Right lobe of liver (tissue), 6 donors: ENCODE measurements at regions not wholly inside any gene's neighbourhood (a gene's known extent, or its start where the extent isn't known, plus 50 kb on each side); places are given as distances from the start of the nearest gene placed in this dataset.

Source experiments
- ATAC-seq, 4 donors: fragments of 200-7000 bp; cut with Tn5 transposase; one replicate each; pipeline ENCODE4 v1.9.1; 2020; ENCODE audit warnings: mild to moderate bottlenecking in 4 of 4, moderate library complexity in 4 of 4
- DNase-seq, 3 donors: peaks; one replicate each; pipeline ENCODE4 v3.0.0-alpha.2; 2020
- H3K27ac ChIP-seq, 3 donors: fragments of 200-600 bp; one replicate each; pipeline ENCODE4 v1.8.0; 2022
- H3K27me3 ChIP-seq, 2 donors: fragments of 200-600 bp; one replicate each; pipeline ENCODE4 v1.8.0; 2022
- H3K36me3 ChIP-seq, 4 donors: fragments of 200-600 bp; sonication (generic) in 1 of 4; one replicate each; pipeline versions ENCODE4 v1.5.1 to v1.8.0; 2017 to 2022; ENCODE audit warnings: control low read depth in 1 of 4
- H3K4me1 ChIP-seq, 4 donors: fragments of 200-600 bp; sonication (generic) in 1 of 4; one replicate each; pipeline versions ENCODE4 v1.5.1 to v1.8.0; 2017 to 2022; ENCODE audit warnings: control low read depth in 1 of 4
- H3K4me3 ChIP-seq, 3 donors: fragments of 200-600 bp; one replicate each; pipeline ENCODE4 v1.8.0; 2022
- H3K9me3 ChIP-seq, 4 donors: fragments of 200-600 bp; sonication (generic) in 1 of 4; one replicate each; pipeline versions ENCODE4 v1.5.1 to v1.8.0; 2017 to 2022; ENCODE audit warnings: control low read depth in 1 of 4
- POLR2A ChIP-seq: fragments of 450-650 bp; IDR thresholded peaks from one replicate; pipeline ENCODE4 v1.6.1; 2017; ENCODE audit warnings: antibody characterized with exemption, mild to moderate bottlenecking
- WGBS: methylation state at CpG from one replicate; pipeline ENCODE4 v1.1.6; 2018; ENCODE audit warnings: low coverage, low lambda C conversion rate; ENCODE audit not compliant: insufficient coverage; ENCODE audit errors: missing lambda C conversion rate; 5-methylcytosine and 5-hydroxymethylcytosine counted together
- intact Hi-C, 2 donors: fragments of 100-400 bp; cut with DNase I; formaldehyde crosslinking; loops; one replicate each; pipeline versions ENCODE4 v1.11.2 to v1.14.1; 2022
- TF ChIP-seq, protein P1 (sequence below), 4 donors: fragments of 200-600 bp in 3 of 4; fragments of 450-650 bp in 1 of 4; IDR thresholded peaks; one replicate each; pipeline versions ENCODE4 v1.5.1 to v1.8.0; 2016 to 2022; ENCODE audit warnings: antibody characterized with exemption in 4 of 4, mild to moderate bottlenecking in 2 of 4
- donor health status: DM: no; HTN: yes; CAD: no.
- donor health status: DM: no; HTN: no; CAD: no.
- donor health status: DM: no; HTN: no; CAD: no.
- donor health status: DM: no; HTN: yes; CAD: no.
- donor health status: DM: no; HTN: yes; CAD: no.

- intact Hi-C loops: no loop called here
- Histone ChIP-seq H3K4me3 (no peak overlapping the region), H3K4me1 (peaks cover 0 to 15% (median 7%) of the 10 kb centered on the region in 4 donors), H3K9me3 (no peaks in the 10 kb centered on the region), H3K27ac (no peak overlapping the region), H3K36me3 (no peaks in the 10 kb centered on the region), H3K27me3 (no peaks in the 10 kb centered on the region)
- DNase-seq: no peak
- 57% methylated on average over 3 of the region's 3 CpGs for WGBS
- no peak for ATAC-seq
- TF ChIP-seq, protein P1, sequence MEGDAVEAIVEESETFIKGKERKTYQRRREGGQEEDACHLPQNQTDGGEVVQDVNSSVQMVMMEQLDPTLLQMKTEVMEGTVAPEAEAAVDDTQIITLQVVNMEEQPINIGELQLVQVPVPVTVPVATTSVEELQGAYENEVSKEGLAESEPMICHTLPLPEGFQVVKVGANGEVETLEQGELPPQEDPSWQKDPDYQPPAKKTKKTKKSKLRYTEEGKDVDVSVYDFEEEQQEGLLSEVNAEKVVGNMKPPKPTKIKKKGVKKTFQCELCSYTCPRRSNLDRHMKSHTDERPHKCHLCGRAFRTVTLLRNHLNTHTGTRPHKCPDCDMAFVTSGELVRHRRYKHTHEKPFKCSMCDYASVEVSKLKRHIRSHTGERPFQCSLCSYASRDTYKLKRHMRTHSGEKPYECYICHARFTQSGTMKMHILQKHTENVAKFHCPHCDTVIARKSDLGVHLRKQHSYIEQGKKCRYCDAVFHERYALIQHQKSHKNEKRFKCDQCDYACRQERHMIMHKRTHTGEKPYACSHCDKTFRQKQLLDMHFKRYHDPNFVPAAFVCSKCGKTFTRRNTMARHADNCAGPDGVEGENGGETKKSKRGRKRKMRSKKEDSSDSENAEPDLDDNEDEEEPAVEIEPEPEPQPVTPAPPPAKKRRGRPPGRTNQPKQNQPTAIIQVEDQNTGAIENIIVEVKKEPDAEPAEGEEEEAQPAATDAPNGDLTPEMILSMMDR (IDR thresholded peaks at IDR 0.05): no peak
- no peak for TF ChIP-seq POLR2A
These were observed 64.2 kb upstream of the UBL3 start for GRCh38 chr13:29914581-29914980.

DNA sequence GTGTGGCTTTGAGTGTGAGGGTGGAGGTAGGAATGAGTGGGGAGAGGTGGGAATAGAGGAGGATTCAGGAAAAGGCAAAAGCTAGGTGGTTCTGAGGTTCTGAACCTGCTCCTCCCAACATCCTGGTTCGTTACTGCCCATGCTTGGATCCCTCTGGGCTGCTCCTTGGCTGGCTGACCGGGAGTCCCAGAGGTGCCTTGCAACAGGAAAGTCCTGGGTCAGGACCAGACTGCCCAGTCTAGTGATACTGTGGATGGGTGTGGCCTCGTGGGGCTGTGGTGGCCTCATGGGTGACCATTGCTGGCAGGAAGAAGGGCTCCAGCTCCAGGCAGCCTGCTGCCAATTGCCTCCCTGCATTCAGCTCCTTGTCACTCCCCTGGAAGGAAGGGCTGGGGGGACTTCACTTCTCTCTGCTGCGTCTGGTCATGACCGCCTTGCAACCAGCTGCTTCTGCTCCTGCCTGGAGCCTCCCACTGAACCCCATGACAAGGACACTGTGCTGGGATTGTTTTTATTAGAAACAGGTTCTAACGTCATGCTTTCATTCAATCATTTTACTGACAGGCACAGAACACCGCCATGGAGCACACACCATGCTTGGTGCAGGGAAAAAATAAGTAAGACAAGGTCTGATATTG is 61.5 kb upstream of the UBL3 start:
- ATAC-seq (no peak), DNase-seq (no peak)
- Histone ChIP-seq H3K27ac (no peak overlapping the region), H3K9me3 (no peaks in the 10 kb centered on the region), H3K36me3 (no peaks in the 10 kb centered on the region), H3K27me3 (no peaks in the 10 kb centered on the region), H3K4me3 (no peak overlapping the region), H3K4me1 (no peaks in the 10 kb centered on the region)
- intact Hi-C loops: no loop called here
- TF ChIP-seq, protein P1 (IDR thresholded peaks at IDR 0.05): no peak
- no peak for TF ChIP-seq POLR2A
- WGBS: 80% methylated on average over 3 of the region's 7 CpGs

DNA sequence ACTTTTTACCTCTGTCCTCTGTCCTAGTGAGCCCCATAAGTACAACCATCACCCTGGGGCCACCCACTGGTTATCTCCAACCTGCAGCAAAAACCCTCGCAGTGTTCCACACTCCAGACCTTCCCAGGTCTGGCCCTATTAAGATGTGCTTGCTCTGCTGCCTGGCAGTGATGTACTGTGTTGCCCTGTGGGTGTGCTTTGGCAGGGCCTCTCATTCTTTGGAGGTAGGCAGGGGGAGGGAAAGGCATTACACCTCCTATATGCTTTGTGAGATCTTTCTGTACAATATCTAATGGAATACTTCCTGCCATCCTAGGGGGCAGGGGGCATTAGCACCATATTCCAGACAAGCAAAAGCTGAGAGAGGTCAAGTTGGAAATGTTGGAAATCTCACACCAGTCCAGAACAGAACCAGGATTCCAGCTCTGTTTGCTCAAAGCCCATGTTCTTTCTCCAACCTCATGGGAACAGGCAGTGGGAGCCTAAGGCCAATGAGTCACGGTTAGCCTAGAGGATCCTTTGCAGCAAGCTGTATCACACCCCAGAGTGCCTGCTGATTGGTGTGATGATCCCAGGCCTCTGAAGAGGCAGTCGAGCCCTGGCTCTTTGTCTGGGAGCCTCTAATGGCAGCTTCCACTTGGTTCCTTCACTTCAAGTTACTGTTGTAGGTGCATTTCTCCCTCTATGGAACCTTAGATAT is 59.7 kb upstream of the UBL3 start:
- H3K4me1 ChIP-seq: peaks cover 0 to 5% (median 2%) of the 10 kb centered on the region in 4 donors
- no peak overlapping the region for H3K27ac ChIP-seq
- ATAC-seq (no peak), DNase-seq (no peak)
- no peak for TF ChIP-seq POLR2A
- TF ChIP-seq, protein P1 (IDR thresholded peaks at IDR 0.05): no peak
- H3K36me3 ChIP-seq: no peaks in the 10 kb centered on the region
- H3K27me3 ChIP-seq: no peaks in the 10 kb centered on the region
- H3K4me3 ChIP-seq: no peak overlapping the region
- intact Hi-C loops: no loop called here
- no peaks in the 10 kb centered on the region for H3K9me3 ChIP-seq
- WGBS: 65% methylated on average over 2 of the region's 3 CpGs

- WGBS: 72% methylated on average over 5 of the region's 11 CpGs
- intact Hi-C loops: no loop called here
These were observed 58.8 kb upstream of the UBL3 start for GRCh38 chr13:29909081-29909730.

More at GRCh38 chr13:29909081-29909730, 58.8 kb upstream of the UBL3 start:
- H3K36me3 ChIP-seq: no peaks in the 10 kb centered on the region
- H3K4me1 ChIP-seq: peaks cover 0 to 5% (median 2%) of the 10 kb centered on the region in 4 donors
- DNase-seq: no peak
- no peaks in the 10 kb centered on the region for H3K27me3 ChIP-seq
- H3K9me3 ChIP-seq: no peaks in the 10 kb centered on the region
- H3K4me3 ChIP-seq: no peak overlapping the region
- TF ChIP-seq, protein P1 (IDR thresholded peaks at IDR 0.05): no peak
- TF ChIP-seq POLR2A: no peak
- no peak overlapping the region for H3K27ac ChIP-seq
- ATAC-seq: no peak
